H1 (cell line): ENCODE measurements at regions not wholly inside any gene's neighbourhood (a gene's known extent, or its start where the extent isn't known, plus 50 kb on each side); places are given as distances from the start of the nearest gene placed in this dataset.

Experiments
- CTCF ChIA-PET: fragments of 300-600 bp; sonication (Branson Sonifier 250); formaldehyde crosslinking; loops from one replicate; lab custom pipeline; 2021; ENCODE audit not compliant: partially characterized antibody; lab: Charles Lee
- POLR2A ChIA-PET: fragments of 300-600 bp; sonication (Branson Sonifier 250); formaldehyde crosslinking; loops from one replicate; lab custom pipeline; 2021; ENCODE audit warnings: inconsistent platforms; ENCODE audit not compliant: partially characterized antibody; lab: Charles Lee
- DNase-seq, 2 experiments: peaks; one replicate each; pipeline versions ENCODE4 v3.0.0 to v3.0.0-alpha.2; 2010 to 2022; ENCODE audit warnings: low spot score in 2 of 2, low read depth in 1 of 2, mixed read lengths in 1 of 2
- FAIRE-seq: peaks from 2 replicates; lab custom pipeline; 2011; peaks lifted over from hg19 to GRCh38; lab: Jason Lieb, UNC
- H2AFZ ChIP-seq: 2 replicates; pipeline ENCODE4 v1.8.1; 2012; ENCODE audit warnings: low read length, inconsistent platforms
- H2AK5ac ChIP-seq: 2 replicates; pipeline ENCODE4 v1.6.1; 2013; ENCODE audit warnings: low read depth, low read length
- H2BK120ac ChIP-seq: replicated peaks from 2 replicates; pipeline ENCODE3; 2013; ENCODE audit warnings: low read depth, low read length, inconsistent platforms
- H2BK12ac ChIP-seq: 2 replicates; pipeline ENCODE4 v1.6.1; 2013; ENCODE audit warnings: low read depth, low read length
- H2BK15ac ChIP-seq: 2 replicates; pipeline ENCODE4 v1.6.1; 2013; ENCODE audit warnings: low read length
- H2BK20ac ChIP-seq: 2 replicates; pipeline ENCODE4 v1.6.1; 2013; ENCODE audit warnings: low read length
- H2BK5ac ChIP-seq: 2 replicates; pipeline ENCODE4 v1.6.1; 2013; ENCODE audit warnings: low read depth, low read length
- H3K14ac ChIP-seq: 2 replicates; pipeline ENCODE4 v1.6.1; 2013; ENCODE audit warnings: inconsistent platforms; ENCODE audit not compliant: insufficient read length
- H3K18ac ChIP-seq: 2 replicates; pipeline ENCODE4 v1.6.1; 2013; ENCODE audit warnings: low read length; ENCODE audit errors: extremely low read depth
- H3K23ac ChIP-seq: 2 replicates; pipeline ENCODE4 v1.6.1; 2013; ENCODE audit warnings: inconsistent platforms; ENCODE audit not compliant: insufficient read length
- H3K23me2 ChIP-seq: 2 replicates; pipeline ENCODE4 v1.6.1; 2013; ENCODE audit warnings: low read depth, low read length
- H3K27ac ChIP-seq: 2 replicates; pipeline ENCODE4 v1.6.1; 2011; ENCODE audit warnings: low read depth, low read length, inconsistent platforms
- H3K27me3 ChIP-seq, 4 experiments: replicated peaks in 1 of 4; 1 replicate in 1 of 4; 2 replicates in 3 of 4; pipeline versions ENCODE4 v1.6.1 to v1.8.1; 2011 to 2013; ENCODE audit warnings: low read length in 3 of 4, mild to moderate bottlenecking in 3 of 4, inconsistent platforms in 2 of 4, mixed read lengths in 2 of 4, moderate library complexity in 1 of 4; ENCODE audit not compliant: control insufficient read depth in 3 of 4, insufficient read depth in 3 of 4; ENCODE audit errors: extremely low read depth in 1 of 4
- H3K36me3 ChIP-seq, 4 experiments: 2 replicates each; pipeline versions ENCODE4 v1.6.1 to v1.8.1; 2011 to 2013; ENCODE audit warnings: mild to moderate bottlenecking in 4 of 4, low read length in 3 of 4, moderate library complexity in 2 of 4, control low read depth in 1 of 4, inconsistent platforms in 1 of 4; ENCODE audit not compliant: insufficient read depth in 4 of 4, control insufficient read depth in 2 of 4
- H3K4ac ChIP-seq: replicated peaks from 2 replicates; pipeline ENCODE3; 2013; ENCODE audit warnings: low read length, low read depth, mixed read lengths, inconsistent platforms; ENCODE audit not compliant: insufficient read length
- H3K4me1 ChIP-seq, 4 experiments: replicated peaks in 1 of 4; 1 replicate in 1 of 4; 2 replicates in 3 of 4; pipeline versions ENCODE4 v1.6.1 to v1.8.1; 2011 to 2013; ENCODE audit warnings: low read length in 3 of 4, inconsistent platforms in 2 of 4, mixed read lengths in 1 of 4; ENCODE audit not compliant: insufficient read depth in 4 of 4, control insufficient read depth in 3 of 4
- H3K4me2 ChIP-seq, 2 experiments: 2 replicates each; pipeline versions ENCODE4 v1.6.1 to v1.8.1; 2011 to 2013; ENCODE audit warnings: low read depth in 2 of 2, low read length in 2 of 2, control low read depth in 1 of 2, inconsistent platforms in 1 of 2, mild to moderate bottlenecking in 1 of 2; ENCODE audit not compliant: insufficient read depth in 1 of 2
- H3K4me3 ChIP-seq, 4 experiments: fragments of 200-600, 300-600 bp in 1 of 4; sonication (generic), shearing (Covaris generic), sonication (Bioruptor Twin) in 1 of 4; 2 replicates each; pipeline versions ENCODE4 v1.5.1 to v1.8.1; 2011 to 2016; ENCODE audit warnings: low read length in 4 of 4, low read depth in 3 of 4, control low read depth in 2 of 4, inconsistent platforms in 2 of 4, mild to moderate bottlenecking in 2 of 4, mixed read lengths in 1 of 4, moderate library complexity in 1 of 4; ENCODE audit not compliant: insufficient read depth in 2 of 4; ENCODE audit errors: extremely low read depth in 1 of 4
- H3K56ac ChIP-seq: replicated peaks from 2 replicates; pipeline ENCODE3; 2013; ENCODE audit warnings: low read depth, mild to moderate bottlenecking, mixed read lengths, low read length, inconsistent platforms; ENCODE audit not compliant: insufficient read length
- H3K79me1 ChIP-seq: 2 replicates; pipeline ENCODE4 v1.6.1; 2013; ENCODE audit warnings: low read depth, low read length, control low read depth
- H3K79me2 ChIP-seq, 2 experiments: 2 replicates each; pipeline versions ENCODE4 v1.6.1 to v1.8.1; 2012 to 2013; ENCODE audit warnings: low read length in 2 of 2, mild to moderate bottlenecking in 2 of 2, inconsistent platforms in 1 of 2; ENCODE audit not compliant: insufficient read depth in 2 of 2, control insufficient read depth in 1 of 2
- H3K9ac ChIP-seq, 4 experiments: replicated peaks in 1 of 4; 1 replicate in 1 of 4; 2 replicates in 3 of 4; pipeline versions ENCODE4 v1.6.1 to v1.8.1; 2011 to 2013; ENCODE audit warnings: low read depth in 3 of 4, low read length in 3 of 4, control low read depth in 2 of 4, mild to moderate bottlenecking in 2 of 4, moderate library complexity in 2 of 4, inconsistent platforms in 1 of 4; ENCODE audit errors: extremely low read depth in 1 of 4
- H3K9me3 ChIP-seq, 2 experiments: 2 replicates each; pipeline versions ENCODE4 v1.6.1 to v1.8.1; 2012 to 2013; ENCODE audit warnings: mild to moderate bottlenecking in 2 of 2, moderate library complexity in 2 of 2, control low read depth in 1 of 2, inconsistent platforms in 1 of 2, low read depth in 1 of 2, low read length in 1 of 2, mixed read lengths in 1 of 2; ENCODE audit not compliant: insufficient read depth in 2 of 2
- H4K20me1 ChIP-seq, 2 experiments: replicated peaks in 1 of 2; 2 replicates each; pipeline versions ENCODE3 to v1.8.1; 2011 to 2013; ENCODE audit warnings: inconsistent platforms in 2 of 2, low read length in 2 of 2, mild to moderate bottlenecking in 1 of 2; ENCODE audit not compliant: insufficient read depth in 2 of 2, control insufficient read depth in 1 of 2
- H4K5ac ChIP-seq: 2 replicates; pipeline ENCODE4 v1.6.1; 2013; ENCODE audit warnings: low read length, low read depth, mixed read lengths, inconsistent platforms; ENCODE audit not compliant: insufficient read length
- H4K8ac ChIP-seq: 2 replicates; pipeline ENCODE4 v1.8.0; 2013; ENCODE audit warnings: mild to moderate bottlenecking, moderate library complexity, low read length, inconsistent platforms; ENCODE audit not compliant: insufficient read depth; ENCODE audit errors: extremely low read depth
- H4K91ac ChIP-seq: replicated peaks from 2 replicates; pipeline ENCODE3; 2013; ENCODE audit warnings: low read length, mixed read lengths, inconsistent platforms; ENCODE audit not compliant: insufficient read length
- NANOG ChIP-seq: IDR thresholded peaks from 2 replicates; pipeline ENCODE4 v1.6.1; 2011; ENCODE audit warnings: low read length, low read depth, mild to moderate bottlenecking, inconsistent platforms; ENCODE audit not compliant: insufficient read depth, poor library complexity, severe bottlenecking
- POLR2A ChIP-seq, 2 experiments: IDR thresholded peaks; 1 replicate in 1 of 2; 2 replicates in 1 of 2; pipeline ENCODE4 v1.6.1; 2011; ENCODE audit warnings: low read depth in 2 of 2, low read length in 2 of 2, mild to moderate bottlenecking in 2 of 2; ENCODE audit errors: control extremely low read depth in 1 of 2
- SP4 ChIP-seq: IDR thresholded peaks from 2 replicates; pipeline ENCODE4 v1.6.1; 2012; ENCODE audit warnings: low read length, inconsistent platforms
- TAF1 ChIP-seq: IDR thresholded peaks from 2 replicates; pipeline ENCODE4 v1.6.1; 2011; ENCODE audit warnings: mild to moderate bottlenecking, low read depth, low read length
- whole genome bisulfite sequencing, 2 experiments: shearing (Covaris generic) in 1 of 2; methylation state at CpG; one replicate each; pipeline versions ENCODE4 v1.1.6 to v1.1.7; 2013 to 2015; ENCODE audit warnings: low lambda C conversion rate in 2 of 2, mixed read lengths in 2 of 2, inconsistent platforms in 1 of 2, low coverage in 1 of 2, missing lambda C conversion rate in 1 of 2; ENCODE audit not compliant: insufficient replicate concordance in 2 of 2, insufficient coverage in 1 of 2, insufficient read length in 1 of 2; ENCODE audit errors: extremely low coverage in 1 of 2, missing lambda C conversion rate in 1 of 2; 5-methylcytosine and 5-hydroxymethylcytosine counted together

DNA sequence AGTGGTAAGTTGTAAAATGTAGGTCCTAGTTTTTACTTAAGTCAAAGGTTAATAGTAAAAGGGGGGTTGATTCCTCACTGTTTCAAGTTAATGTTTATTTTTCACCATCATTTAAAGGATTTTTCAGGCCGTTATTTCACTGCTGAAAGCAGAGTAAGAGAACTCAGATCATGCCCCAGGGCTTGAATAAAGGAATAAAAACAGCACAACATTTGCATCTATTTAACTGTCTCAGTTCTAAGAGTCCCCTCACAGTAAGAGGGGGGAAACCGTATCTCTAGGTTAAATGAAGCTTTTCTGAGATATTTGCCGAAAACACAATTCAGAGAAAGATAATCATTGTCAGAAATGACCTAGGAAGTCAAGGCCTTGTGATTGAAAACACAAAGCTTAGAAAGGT, 138.2 kb upstream of the KCTD1 start:
- Histone ChIP-seq H2BK12ac (no peak overlapping the region), H2BK20ac (no peak overlapping the region), H2BK15ac (no peak overlapping the region), H3K4me3 (no peak overlapping the region), H3K27ac (no peak overlapping the region), H2AK5ac (no peak overlapping the region), H3K79me2 (no peaks in the 10 kb centered on the region), H3K9me3 (no peaks in the 10 kb centered on the region), H3K9ac (no peak overlapping the region; a peak in 1 of 7 replicates), H3K27me3 (no peaks in the 10 kb centered on the region), H3K56ac (no peak overlapping the region), H4K20me1 (no peaks in the 10 kb centered on the region), H3K18ac (no peak overlapping the region), H2BK120ac (no peak overlapping the region), H4K8ac (no peak overlapping the region), H3K4me2 (no peak overlapping the region), H2AFZ (peak overlapping the region; percentile 7; the same call in 1 of the 2 replicates), H3K23ac (no peak overlapping the region), H3K36me3 (no peaks in the 10 kb centered on the region), H3K4ac (no peak overlapping the region), H3K23me2 (no peaks in the 10 kb centered on the region), H3K79me1 (no peaks in the 10 kb centered on the region), H2BK5ac (no peak overlapping the region), H3K4me1 (peaks cover 0 to 10% (median 1%) of the 10 kb centered on the region in 4 experiments; a peak in 4 of 7 replicates), H4K91ac (no peak overlapping the region), H4K5ac (no peak overlapping the region), H3K14ac (no peak overlapping the region)
- FAIRE-seq (no peak), DNase-seq (no peak)
- ChIA-PET CTCF (interaction anchor here (1.0 to 1.4 kb wide), 2 partner anchors 8 to 37 kb away, joined by 3 to 4 read pairs; no protein-coding TSS in a partner anchor), POLR2A (no interaction called here)
- TF ChIP-seq SP4 (no peak), NANOG (no peak), TAF1 (no peak), POLR2A (IDR thresholded peaks at IDR 0.05; ENCODE audit: control extremely low read depth in 1 of 2, low read depth in 2 of 2, low read length in 2 of 2) (no peak)
- WGBS, 2 experiments: 48% methylated on average over 3 of the region's 3 CpGs; no CpG with 5 or more reads in 1 of the 2 experiments
